ENCODE measurements at regions not wholly inside any gene's neighbourhood (a gene's known extent, or its start where the extent isn't known, plus 50 kb on each side); places are given as distances from the start of the nearest gene placed in this dataset.

DNA sequence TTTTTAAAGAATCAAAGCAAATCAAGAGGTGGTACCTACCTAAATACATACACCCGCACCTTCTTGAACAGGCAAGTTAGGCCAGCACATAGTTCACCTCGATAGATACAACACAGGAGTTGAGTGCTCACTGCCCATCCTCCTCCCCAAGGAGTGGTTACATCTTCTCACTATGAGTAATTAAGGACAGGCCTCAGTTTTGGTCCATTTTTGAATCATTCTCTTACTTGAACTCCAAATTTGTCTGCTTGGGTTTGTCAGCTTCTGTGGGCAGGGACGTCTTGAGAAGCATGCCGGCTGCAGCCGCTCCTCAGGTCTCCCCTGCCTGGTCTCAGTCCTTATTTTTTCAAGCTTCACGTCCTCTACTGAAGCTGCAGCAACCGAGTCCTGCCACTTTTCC, 190.6 kb upstream of the RBPJ start:
- Mint-ChIP-seq H3K27ac (peak overlapping the region; percentile 90), H3K9me3 (peaks cover 50% of the 10 kb centered on the region), H3K36me3 (ENCODE audit: low read depth) (peaks cover 62% of the 10 kb centered on the region), H3K4me3 (ENCODE audit: low read depth) (peak overlapping the region; percentile 34), H3K27me3 (ENCODE audit: low read depth) (no peaks in the 10 kb centered on the region), H3K4me1 (ENCODE audit: low read depth) (peaks cover 81% of the 10 kb centered on the region)
- DNase-seq (ENCODE audit: low spot score) = peak; percentile 28
- intact Hi-C loops (cut with micrococcal nuclease) = loop anchor here (1.0 to 2.0 kb wide), 8 partner anchors 15 to 189 kb away; no protein-coding TSS in a partner anchor

DNA sequence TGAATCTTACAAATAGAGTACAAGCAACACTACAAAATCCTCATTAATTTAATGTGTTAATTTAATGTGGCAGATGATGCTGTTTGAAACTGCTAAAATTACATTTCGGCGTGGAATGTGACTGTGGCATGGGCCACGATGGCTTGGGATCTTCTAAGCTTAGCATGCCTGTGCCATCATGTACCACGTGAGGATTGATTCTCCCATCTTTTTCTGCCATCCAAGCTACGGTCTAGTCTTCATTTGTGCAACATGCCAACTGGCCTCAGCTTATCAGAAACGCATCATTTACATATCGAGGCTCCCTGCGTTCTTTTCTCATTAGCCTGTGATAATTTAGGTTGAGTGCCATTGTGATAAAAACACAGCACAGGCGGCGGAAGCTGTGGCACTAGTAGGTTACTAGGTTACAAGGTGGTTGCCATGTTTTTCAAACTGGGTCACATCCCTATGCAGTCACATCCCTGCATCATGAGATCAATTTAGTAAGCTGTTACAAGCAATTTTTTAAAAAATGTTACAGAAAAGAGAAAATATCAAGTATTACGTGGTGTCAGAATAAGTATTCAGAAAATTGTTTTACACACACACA, 189.9 kb upstream of the RBPJ start:
- Mint-ChIP-seq H3K4me3 (ENCODE audit: low read depth) (peak overlapping the region; percentile 34), H3K9me3 (peaks cover 55% of the 10 kb centered on the region), H3K4me1 (ENCODE audit: low read depth) (peaks cover 84% of the 10 kb centered on the region), H3K27ac (peak overlapping the region; percentile 90), H3K27me3 (ENCODE audit: low read depth) (no peaks in the 10 kb centered on the region), H3K36me3 (ENCODE audit: low read depth) (peaks cover 65% of the 10 kb centered on the region)
- intact Hi-C loops (cut with micrococcal nuclease) = loop anchor here (1.0 to 2.0 kb wide), 8 partner anchors 14 to 188 kb away; no protein-coding TSS in a partner anchor
- DNase-seq (ENCODE audit: low spot score) = no peak

DNA sequence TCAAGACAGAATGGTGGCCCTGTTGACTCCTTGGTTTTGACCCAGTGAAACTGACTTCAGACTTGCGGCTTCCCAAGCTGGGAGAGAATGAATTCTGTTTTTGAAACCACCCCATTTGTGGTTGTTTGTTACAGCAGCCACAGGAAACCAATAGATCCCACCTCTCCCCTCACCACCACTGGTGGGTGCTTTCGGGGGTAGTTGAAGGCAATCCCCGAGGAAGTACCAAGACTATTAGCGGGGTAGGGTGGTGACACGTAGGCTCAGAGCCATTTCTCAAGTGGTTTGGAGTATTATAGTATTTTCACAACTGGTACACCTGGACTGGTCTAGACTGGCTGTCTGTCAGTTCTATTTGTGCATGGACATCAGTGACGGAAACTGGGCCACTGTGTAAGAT, 189.1 kb upstream of the RBPJ start:
- H3K36me3 Mint-ChIP-seq (ENCODE audit: low read depth) = peaks cover 60% of the 10 kb centered on the region
- no peaks in the 10 kb centered on the region for H3K27me3 Mint-ChIP-seq (ENCODE audit: low read depth)
- no peak overlapping the region for H3K4me3 Mint-ChIP-seq (ENCODE audit: low read depth)
- intact Hi-C loops (cut with micrococcal nuclease) = loop anchor here (2.0 kb wide), 1 partner anchor 101 kb away; no protein-coding TSS in a partner anchor
- H3K27ac Mint-ChIP-seq = peak overlapping the region; percentile 90
- DNase-seq (ENCODE audit: low spot score) = no peak
- H3K9me3 Mint-ChIP-seq = peaks cover 49% of the 10 kb centered on the region
- peaks cover 83% of the 10 kb centered on the region for H3K4me1 Mint-ChIP-seq (ENCODE audit: low read depth)

DNA sequence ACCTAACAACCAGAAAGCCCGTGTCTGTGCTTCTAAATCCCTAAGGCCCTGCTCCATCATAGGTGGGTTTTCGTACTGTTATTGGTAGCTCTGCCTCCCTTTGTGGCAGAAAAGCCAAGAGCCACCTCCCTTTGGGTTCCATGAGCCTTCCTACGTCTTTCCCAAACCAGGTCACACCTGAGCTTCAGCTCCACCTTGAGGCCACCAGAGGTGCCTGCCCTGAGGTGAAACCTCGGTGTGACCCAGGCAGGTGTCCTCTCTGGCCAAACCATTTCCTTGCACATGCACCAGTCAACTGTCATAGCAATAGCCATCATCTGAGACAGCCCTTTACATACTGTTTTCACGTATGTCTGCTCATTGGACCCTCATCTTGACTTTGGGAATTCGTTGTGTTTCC, 188.0 kb upstream of the RBPJ start:
- intact Hi-C loops (cut with micrococcal nuclease) = no loop called here
- H3K4me1 Mint-ChIP-seq (ENCODE audit: low read depth) = peaks cover 80% of the 10 kb centered on the region
- H3K4me3 Mint-ChIP-seq (ENCODE audit: low read depth) = no peak overlapping the region
- H3K36me3 Mint-ChIP-seq (ENCODE audit: low read depth) = peaks cover 48% of the 10 kb centered on the region
- peak overlapping the region; percentile 90 for H3K27ac Mint-ChIP-seq
- no peak for DNase-seq (ENCODE audit: low spot score)
- no peaks in the 10 kb centered on the region for H3K27me3 Mint-ChIP-seq (ENCODE audit: low read depth)
- H3K9me3 Mint-ChIP-seq = peaks cover 37% of the 10 kb centered on the region

DNA sequence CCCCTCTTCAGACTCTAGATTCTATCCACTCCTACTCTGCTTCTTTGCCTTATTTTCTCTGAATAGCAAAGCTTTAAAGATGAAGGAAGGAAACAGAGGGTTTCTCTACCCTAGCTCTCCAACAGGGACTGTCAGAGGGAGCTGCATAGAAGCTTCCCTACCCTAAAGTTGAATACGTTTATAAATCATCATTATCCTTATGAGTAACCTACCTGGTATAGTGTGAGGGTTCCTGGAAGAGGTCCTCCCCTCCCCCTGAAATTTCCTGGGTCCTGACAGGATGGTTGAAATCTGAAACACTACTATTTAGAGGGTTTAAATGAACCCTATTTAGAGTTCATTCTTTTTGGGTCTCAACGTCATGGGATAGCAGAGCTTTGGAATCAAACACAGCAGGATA, 187.0 kb upstream of the RBPJ start:
- peaks cover 83% of the 10 kb centered on the region for H3K4me1 Mint-ChIP-seq (ENCODE audit: low read depth)
- peaks cover 28% of the 10 kb centered on the region for H3K9me3 Mint-ChIP-seq
- peaks cover 39% of the 10 kb centered on the region for H3K36me3 Mint-ChIP-seq (ENCODE audit: low read depth)
- no peak for DNase-seq (ENCODE audit: low spot score)
- intact Hi-C loops (cut with micrococcal nuclease) = no loop called here
- no peak overlapping the region for H3K4me3 Mint-ChIP-seq (ENCODE audit: low read depth)
- H3K27ac Mint-ChIP-seq = peak overlapping the region; percentile 90
- no peaks in the 10 kb centered on the region for H3K27me3 Mint-ChIP-seq (ENCODE audit: low read depth)

DNA sequence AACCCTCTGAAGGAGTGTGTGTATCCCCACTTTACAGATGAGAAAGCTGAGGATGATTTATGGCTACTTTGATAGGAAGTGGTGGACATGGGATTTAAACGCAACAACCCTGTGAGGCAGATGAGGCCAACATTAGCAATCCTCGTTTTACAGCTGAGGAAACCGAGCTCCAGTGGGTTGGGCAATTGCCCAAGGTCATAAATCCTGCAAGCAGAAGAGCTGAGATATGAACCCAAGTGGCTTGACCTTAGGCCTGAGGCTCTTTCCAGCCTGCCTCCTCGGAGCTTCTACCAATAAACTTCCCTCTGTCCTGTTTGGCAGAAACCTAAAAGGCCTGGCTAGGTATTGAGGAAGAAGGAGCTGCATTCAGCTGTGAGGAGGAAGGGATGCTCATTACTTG, 185.5 kb upstream of the RBPJ start:
- intact Hi-C loops (cut with micrococcal nuclease) = no loop called here
- Mint-ChIP-seq H3K27ac (peak overlapping the region; percentile 64), H3K27me3 (ENCODE audit: low read depth) (no peaks in the 10 kb centered on the region), H3K9me3 (peaks cover 16% of the 10 kb centered on the region), H3K36me3 (ENCODE audit: low read depth) (peaks cover 25% of the 10 kb centered on the region), H3K4me3 (ENCODE audit: low read depth) (no peak overlapping the region), H3K4me1 (ENCODE audit: low read depth) (peaks cover 85% of the 10 kb centered on the region)
- DNase-seq (ENCODE audit: low spot score) = no peak

DNA sequence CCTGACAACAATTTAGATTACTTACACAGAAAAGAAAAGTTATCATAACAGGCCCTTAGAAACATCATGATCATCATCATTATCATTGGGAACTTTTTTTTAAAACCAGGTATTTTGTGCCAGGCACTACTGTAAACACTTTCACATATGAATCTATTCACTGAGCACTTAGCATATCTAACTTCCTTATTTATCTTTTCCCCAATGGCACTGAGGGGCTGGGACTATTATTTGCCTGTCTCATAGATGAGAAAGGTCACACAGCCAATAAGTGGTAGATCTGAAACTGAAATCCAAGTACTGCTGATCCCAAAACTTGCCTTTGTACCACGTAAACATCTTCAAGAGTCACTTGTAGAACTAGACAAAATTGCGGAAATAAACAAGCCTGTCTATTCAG, 184.2 kb upstream of the RBPJ start:
- intact Hi-C loops (cut with micrococcal nuclease) = no loop called here
- Mint-ChIP-seq H3K4me1 (ENCODE audit: low read depth) (peaks cover 81% of the 10 kb centered on the region), H3K4me3 (ENCODE audit: low read depth) (no peak overlapping the region), H3K27ac (peak overlapping the region; percentile 42), H3K36me3 (ENCODE audit: low read depth) (peaks cover 25% of the 10 kb centered on the region), H3K9me3 (peaks cover 16% of the 10 kb centered on the region), H3K27me3 (ENCODE audit: low read depth) (no peaks in the 10 kb centered on the region)
- DNase-seq (ENCODE audit: low spot score) = no peak

DNA sequence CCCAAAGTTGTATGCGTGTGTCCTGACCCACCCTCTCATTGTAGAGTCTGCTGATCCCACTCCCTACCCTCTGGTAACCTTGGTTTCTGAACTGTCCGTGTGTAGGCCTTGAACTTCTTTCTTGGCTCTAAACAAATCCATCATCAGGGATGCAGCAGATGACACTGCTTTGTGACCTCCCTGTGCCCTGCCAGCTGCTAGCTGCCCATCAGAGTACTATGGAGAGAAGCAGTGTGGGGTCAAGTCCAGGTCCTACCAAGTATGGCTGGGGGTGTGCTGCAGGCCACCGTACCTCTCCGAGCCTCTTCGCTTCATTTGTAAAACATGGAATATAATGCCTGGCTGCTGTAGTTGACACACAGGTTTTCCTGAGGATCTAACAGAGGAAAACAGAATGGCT, 183.5 kb upstream of the RBPJ start:
- Mint-ChIP-seq H3K9me3 (peaks cover 16% of the 10 kb centered on the region), H3K4me1 (ENCODE audit: low read depth) (peaks cover 81% of the 10 kb centered on the region), H3K4me3 (ENCODE audit: low read depth) (no peak overlapping the region), H3K27me3 (ENCODE audit: low read depth) (no peaks in the 10 kb centered on the region), H3K27ac (peak overlapping the region; percentile 18), H3K36me3 (ENCODE audit: low read depth) (peaks cover 32% of the 10 kb centered on the region)
- intact Hi-C loops (cut with micrococcal nuclease) = no loop called here
- DNase-seq (ENCODE audit: low spot score) = no peak

DNA sequence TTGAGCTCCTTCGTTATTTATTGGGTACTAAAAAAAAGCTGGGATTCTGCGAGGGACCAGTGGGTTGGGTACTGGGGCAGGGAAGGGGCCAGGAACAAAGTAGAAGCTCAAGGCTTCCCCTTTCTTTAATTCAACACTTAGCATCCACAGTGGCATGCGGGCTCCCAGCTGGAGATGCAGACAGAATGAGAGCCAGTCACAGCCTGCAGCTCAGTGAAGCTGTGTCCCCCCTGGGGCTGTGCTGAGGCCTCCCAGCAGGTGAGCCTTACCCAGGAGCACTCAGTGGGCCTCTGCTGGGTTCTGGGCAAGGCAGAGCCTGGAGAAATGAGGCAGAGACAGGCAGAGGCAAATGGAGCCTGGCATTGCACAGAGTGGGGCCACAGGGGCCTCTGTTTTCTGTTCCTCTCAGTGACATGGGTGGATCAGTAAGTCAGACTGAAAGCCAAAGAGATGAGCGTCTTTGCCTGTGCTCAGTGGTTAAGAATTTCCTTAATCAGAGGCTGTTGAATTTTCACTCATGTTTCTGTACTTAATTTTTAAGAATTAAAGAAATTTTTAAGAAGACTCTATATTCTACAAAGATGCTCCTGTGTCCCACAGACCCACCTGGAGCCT, 181.4 kb upstream of the RBPJ start:
- no peaks in the 10 kb centered on the region for H3K27me3 Mint-ChIP-seq (ENCODE audit: low read depth)
- H3K36me3 Mint-ChIP-seq (ENCODE audit: low read depth) = peaks cover 30% of the 10 kb centered on the region
- intact Hi-C loops (cut with micrococcal nuclease) = no loop called here
- H3K4me3 Mint-ChIP-seq (ENCODE audit: low read depth) = no peak overlapping the region
- no peak for DNase-seq (ENCODE audit: low spot score)
- H3K4me1 Mint-ChIP-seq (ENCODE audit: low read depth) = peaks cover 69% of the 10 kb centered on the region
- H3K9me3 Mint-ChIP-seq = peaks cover 12% of the 10 kb centered on the region
- H3K27ac Mint-ChIP-seq = peak overlapping the region; percentile 83

DNA sequence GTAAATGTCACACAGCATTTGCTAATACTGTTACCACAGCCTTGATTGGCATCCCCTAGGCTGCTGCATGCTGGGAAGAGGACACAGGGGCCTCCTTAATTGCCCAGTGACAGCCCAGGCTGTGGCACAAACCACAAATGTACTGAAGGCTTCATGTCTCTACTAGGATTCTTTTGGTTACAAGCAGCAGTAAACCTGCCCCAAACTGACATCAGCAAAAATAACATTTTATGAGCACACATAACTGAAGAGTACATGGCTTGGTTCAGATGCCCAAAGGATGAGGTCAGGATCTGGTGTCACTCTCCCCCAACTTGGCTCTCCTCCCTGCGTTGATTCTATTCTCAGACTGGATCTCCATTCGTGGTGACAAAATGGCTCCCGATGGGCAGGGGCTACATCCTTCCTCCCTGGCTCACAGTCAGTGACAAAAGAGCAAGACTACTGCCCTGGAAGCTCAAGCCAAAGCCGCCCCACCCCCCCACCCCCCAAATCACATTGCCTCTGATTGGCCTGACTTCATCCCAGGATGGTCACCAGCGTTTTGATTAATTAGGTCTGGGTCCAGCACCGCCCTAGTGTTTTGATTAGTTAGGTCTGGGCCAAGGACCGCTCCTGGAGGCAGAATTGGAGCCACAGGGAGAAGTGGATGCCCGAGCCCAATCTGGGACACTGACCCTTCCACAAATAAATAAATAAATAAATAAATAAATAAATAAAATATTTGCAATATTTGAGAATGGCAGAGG, 180.5 kb upstream of the RBPJ start:
- H3K9me3 Mint-ChIP-seq = peaks cover 6% of the 10 kb centered on the region
- H3K27ac Mint-ChIP-seq = peak overlapping the region; percentile 83
- H3K4me1 Mint-ChIP-seq (ENCODE audit: low read depth) = peaks cover 71% of the 10 kb centered on the region
- H3K27me3 Mint-ChIP-seq (ENCODE audit: low read depth) = no peaks in the 10 kb centered on the region
- no peak for DNase-seq (ENCODE audit: low spot score)
- intact Hi-C loops (cut with micrococcal nuclease) = loop anchor here (5.0 kb wide), 1 partner anchor 272 kb away; no protein-coding TSS in a partner anchor
- H3K4me3 Mint-ChIP-seq (ENCODE audit: low read depth) = no peak overlapping the region
- H3K36me3 Mint-ChIP-seq (ENCODE audit: low read depth) = peaks cover 25% of the 10 kb centered on the region

DNA sequence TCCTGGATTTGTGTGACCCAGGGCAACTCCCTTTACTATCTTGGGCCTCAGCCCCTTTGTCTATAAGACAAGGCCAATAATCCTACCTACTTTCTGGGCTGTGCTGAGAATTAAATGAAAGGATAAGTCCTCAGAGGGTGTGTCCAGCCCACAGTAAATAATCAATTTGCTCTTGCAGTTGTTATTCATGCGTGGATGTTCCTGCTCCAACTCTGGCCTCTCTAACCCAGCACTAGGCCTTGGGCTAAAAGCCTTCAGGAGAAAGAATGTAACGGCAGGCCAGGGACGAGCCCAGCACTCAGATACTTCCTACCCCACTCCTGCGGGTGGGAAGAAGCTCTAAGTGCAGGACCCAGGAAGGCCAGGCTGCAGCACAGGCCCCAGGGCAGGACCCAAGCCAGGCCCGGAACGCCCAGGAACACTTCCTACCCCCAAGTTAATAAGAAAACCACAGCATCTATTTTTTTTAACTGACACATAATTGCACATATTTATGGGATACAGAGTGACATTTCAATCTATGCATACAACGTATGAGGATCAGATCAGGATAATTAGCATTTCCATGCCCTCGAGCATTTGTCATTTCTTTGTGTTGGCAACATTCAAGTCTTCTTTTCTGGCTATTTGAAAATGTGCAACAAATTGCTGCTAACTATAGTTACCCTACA, 179.6 kb upstream of the RBPJ start:
- no peak for DNase-seq (ENCODE audit: low spot score)
- no peak overlapping the region for H3K4me3 Mint-ChIP-seq (ENCODE audit: low read depth)
- H3K27ac Mint-ChIP-seq = peak overlapping the region; percentile 89
- peaks cover 3% of the 10 kb centered on the region for H3K9me3 Mint-ChIP-seq
- H3K36me3 Mint-ChIP-seq (ENCODE audit: low read depth) = peaks cover 27% of the 10 kb centered on the region
- intact Hi-C loops (cut with micrococcal nuclease) = loop anchor here (5.0 kb wide), 1 partner anchor 271 kb away; no protein-coding TSS in a partner anchor
- peaks cover 73% of the 10 kb centered on the region for H3K4me1 Mint-ChIP-seq (ENCODE audit: low read depth)
- no peaks in the 10 kb centered on the region for H3K27me3 Mint-ChIP-seq (ENCODE audit: low read depth)

DNA sequence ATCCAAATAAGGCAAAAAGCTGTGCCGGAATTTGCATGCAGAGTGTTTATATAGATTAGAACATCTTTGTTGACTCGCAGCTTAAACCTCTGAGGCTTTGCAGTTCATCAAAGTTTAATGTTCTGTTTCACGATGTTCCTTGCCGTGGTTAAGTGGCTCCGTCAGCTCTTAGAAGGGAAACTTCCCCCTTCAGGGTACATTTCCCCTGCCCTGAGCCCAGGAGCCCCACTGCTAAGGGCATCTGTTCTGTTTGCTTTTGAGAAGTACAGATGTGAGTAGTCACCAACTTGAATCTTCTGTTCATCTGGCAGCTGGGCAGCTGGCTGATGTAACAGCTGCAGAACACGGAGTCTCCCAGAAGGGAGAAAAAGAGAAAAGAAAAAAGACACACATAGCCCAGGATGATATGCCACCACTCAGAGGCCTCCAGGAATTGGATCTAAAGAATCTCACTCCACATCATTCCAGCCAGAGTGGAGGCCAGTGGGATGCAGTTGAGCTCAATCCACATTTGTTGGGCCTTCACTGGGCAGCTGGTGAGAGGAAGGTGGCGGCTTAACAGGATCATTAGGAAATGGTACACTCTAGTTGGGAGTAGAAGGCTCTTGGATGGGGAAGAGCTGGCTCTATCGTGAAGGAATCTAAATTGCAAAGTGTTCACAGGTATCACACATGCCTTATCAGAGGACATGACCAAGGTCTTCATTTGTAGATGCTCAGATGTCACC, 178.7 kb upstream of the RBPJ start:
- intact Hi-C loops (cut with micrococcal nuclease) = loop anchor here (5.0 kb wide), 1 partner anchor 270 kb away; no protein-coding TSS in a partner anchor
- Mint-ChIP-seq H3K4me1 (ENCODE audit: low read depth) (peaks cover 73% of the 10 kb centered on the region), H3K27me3 (ENCODE audit: low read depth) (no peaks in the 10 kb centered on the region), H3K36me3 (ENCODE audit: low read depth) (peaks cover 35% of the 10 kb centered on the region), H3K27ac (peak overlapping the region; percentile 89), H3K9me3 (peaks cover 8% of the 10 kb centered on the region), H3K4me3 (ENCODE audit: low read depth) (peak overlapping the region; percentile 22)
- no peak for DNase-seq (ENCODE audit: low spot score)
